ENCODE measurements at regions not wholly inside any gene's neighbourhood (a gene's known extent, or its start where the extent isn't known, plus 50 kb on each side); places are given as distances from the start of the nearest gene placed in this dataset.

- no peak for TF ChIP-seq RCOR1 (IDR thresholded peaks at IDR 0.05; ENCODE audit: borderline replicate concordance in 1 of 2, low read depth in 2 of 2, low read length in 2 of 2)
- no peak for TF ChIP-seq ZNF24 (IDR thresholded peaks at IDR 0.05)
- TF ChIP-seq ELK3 (CRISPR knock-in tag; IDR thresholded peaks at IDR 0.05), result no peak
- no peak for TF ChIP-seq POLR2B (IDR thresholded peaks at IDR 0.05; ENCODE audit: low read depth, partially characterized antibody)
- no peak for TF ChIP-seq HMGN3 (IDR thresholded peaks at IDR 0.05; ENCODE audit: borderline replicate concordance, extremely low read depth, insufficient read length, low read depth, low read length)
Measured at GRCh38 chr5:18043344-18043743, 409.1 kb downstream of the TAF11L14 start (continued).

- ATAC-seq (no peak), DNase-seq (ENCODE audit: extremely low read depth in 1 of 4, low spot score in 3 of 4) (no peak), FAIRE-seq (no peak)
- in situ Hi-C loops (cut with MboI), result no loop called here
- H3K36me3 ChIP-seq (ENCODE audit: control insufficient read depth, insufficient read depth, low read length), result no peaks in the 10 kb centered on the region
- ChIA-PET CTCF (ENCODE audit: low intra/inter-chr PET ratio) (no interaction called here), POLR2A (no interaction called here)
- TF ChIP-seq NFE2 (IDR thresholded peaks at IDR 0.05; ENCODE audit: low read depth) (no peak), POLR2H (tag; IDR thresholded peaks at IDR 0.05; ENCODE audit: low read depth) (no peak), NR2C2 (CRISPR knock-in tag; IDR thresholded peaks at IDR 0.05) (no peak), NR2C2 (tag; IDR thresholded peaks at IDR 0.05) (no peak), ZNF609 (CRISPR knock-in tag; IDR thresholded peaks at IDR 0.05; ENCODE audit: borderline replicate concordance) (no peak), LEF1 (IDR thresholded peaks at IDR 0.05) (no peak)
- H3K4me3 ChIP-seq, result no peak overlapping the region
- H3K4me1 ChIP-seq (replicated peaks in 1 of 2; ENCODE audit: control insufficient read depth in 2 of 2, insufficient read depth in 2 of 2, low read length in 2 of 2), result no peaks in the 10 kb centered on the region
- BruUV-seq (replicated peaks), result no TSS peak
- no peaks in the 10 kb centered on the region for H3K9me1 ChIP-seq (ENCODE audit: control insufficient read depth, insufficient read depth, low read length)
- intact Hi-C loops (cut with micrococcal nuclease), result no loop called here
- no peak overlapping the region for H3K27ac ChIP-seq (ENCODE audit: extremely low read depth, low read depth, low read length)
- H3K27me3 ChIP-seq (ENCODE audit: control insufficient read depth in 2 of 2, insufficient read depth in 2 of 2, low read length in 2 of 2), result no peaks in the 10 kb centered on the region
- no peak overlapping the region for H3K9ac ChIP-seq (ENCODE audit: insufficient read depth in 1 of 2, low read depth in 2 of 2, low read length in 2 of 2)
- H4K20me1 ChIP-seq (replicated peaks; ENCODE audit: control insufficient read depth, insufficient read depth, low read length), result no peaks in the 10 kb centered on the region
- H3K9me3 ChIP-seq (replicated peaks; ENCODE audit: control insufficient read depth, insufficient read depth, low read depth, low read length), result no peaks in the 10 kb centered on the region
- no peaks in the 10 kb centered on the region for H3K79me2 ChIP-seq (ENCODE audit: control insufficient read depth, insufficient read depth, low read length)
- no peak overlapping the region for H2AFZ ChIP-seq (ENCODE audit: low read depth, low read length)
- H3K4me2 ChIP-seq (ENCODE audit: insufficient read depth, low read length), result no peak overlapping the region
- 0% methylated on average over 2 of the region's 2 CpGs for WGBS (ENCODE audit: insufficient coverage, low coverage, missing lambda C conversion rate)
Measured at GRCh38 chr5:18048449-18048848, 414.2 kb downstream of the TAF11L14 start.
